ENCODE measurements at regions not wholly inside any gene's neighbourhood (a gene's known extent, or its start where the extent isn't known, plus 50 kb on each side); places are given as distances from the start of the nearest gene placed in this dataset.

GRCh38 chr7:84746353-84746752 is 440.5 kb downstream of the SEMA3D start:
- TF ChIP-seq CTCF (conservative IDR thresholded peaks at IDR 0.05; ENCODE audit: low read depth in 2 of 2) (no peak), EZH2 (IDR thresholded peaks at IDR 0.05; ENCODE audit: low read depth, unreplicated experiment) (no peak), EZH2phosphoT487 (IDR thresholded peaks at IDR 0.05; ENCODE audit: unreplicated experiment) (no peak), CREB1 (CRISPR knock-in tag; IDR thresholded peaks at IDR 0.05; ENCODE audit: low read depth) (no peak), POLR2AphosphoS5 (IDR thresholded peaks at IDR 0.05; ENCODE audit: low read depth) (no peak), JUNB (IDR thresholded peaks at IDR 0.05; ENCODE audit: unreplicated experiment) (no peak), ZNF331 (CRISPR knock-in tag; IDR thresholded peaks at IDR 0.05; ENCODE audit: low read depth) (no peak), ZNF114 (CRISPR knock-in tag; IDR thresholded peaks at IDR 0.05) (no peak), ETS1 (IDR thresholded peaks at IDR 0.05) (no peak)
- TF ChIP-seq, protein P1, sequence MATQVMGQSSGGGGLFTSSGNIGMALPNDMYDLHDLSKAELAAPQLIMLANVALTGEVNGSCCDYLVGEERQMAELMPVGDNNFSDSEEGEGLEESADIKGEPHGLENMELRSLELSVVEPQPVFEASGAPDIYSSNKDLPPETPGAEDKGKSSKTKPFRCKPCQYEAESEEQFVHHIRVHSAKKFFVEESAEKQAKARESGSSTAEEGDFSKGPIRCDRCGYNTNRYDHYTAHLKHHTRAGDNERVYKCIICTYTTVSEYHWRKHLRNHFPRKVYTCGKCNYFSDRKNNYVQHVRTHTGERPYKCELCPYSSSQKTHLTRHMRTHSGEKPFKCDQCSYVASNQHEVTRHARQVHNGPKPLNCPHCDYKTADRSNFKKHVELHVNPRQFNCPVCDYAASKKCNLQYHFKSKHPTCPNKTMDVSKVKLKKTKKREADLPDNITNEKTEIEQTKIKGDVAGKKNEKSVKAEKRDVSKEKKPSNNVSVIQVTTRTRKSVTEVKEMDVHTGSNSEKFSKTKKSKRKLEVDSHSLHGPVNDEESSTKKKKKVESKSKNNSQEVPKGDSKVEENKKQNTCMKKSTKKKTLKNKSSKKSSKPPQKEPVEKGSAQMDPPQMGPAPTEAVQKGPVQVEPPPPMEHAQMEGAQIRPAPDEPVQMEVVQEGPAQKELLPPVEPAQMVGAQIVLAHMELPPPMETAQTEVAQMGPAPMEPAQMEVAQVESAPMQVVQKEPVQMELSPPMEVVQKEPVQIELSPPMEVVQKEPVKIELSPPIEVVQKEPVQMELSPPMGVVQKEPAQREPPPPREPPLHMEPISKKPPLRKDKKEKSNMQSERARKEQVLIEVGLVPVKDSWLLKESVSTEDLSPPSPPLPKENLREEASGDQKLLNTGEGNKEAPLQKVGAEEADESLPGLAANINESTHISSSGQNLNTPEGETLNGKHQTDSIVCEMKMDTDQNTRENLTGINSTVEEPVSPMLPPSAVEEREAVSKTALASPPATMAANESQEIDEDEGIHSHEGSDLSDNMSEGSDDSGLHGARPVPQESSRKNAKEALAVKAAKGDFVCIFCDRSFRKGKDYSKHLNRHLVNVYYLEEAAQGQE (IDR thresholded peaks at IDR 0.05; ENCODE audit: unreplicated experiment) = no peak

All from GM23338 (cell line).